HFFc6 (cell line): ENCODE measurements at regions not wholly inside any gene's neighbourhood (a gene's known extent, or its start where the extent isn't known, plus 50 kb on each side); places are given as distances from the start of the nearest gene placed in this dataset.

Experiments
- DNase-seq: peaks from one replicate; pipeline ENCODE4 v3.0.0-alpha.2; 2018
- H3K27ac Mint-ChIP-seq: 2 replicates; pipeline ENCODE4 v1.8.0; 2020; ENCODE audit warnings: mild to moderate bottlenecking, mixed read lengths
- H3K27me3 Mint-ChIP-seq: 2 replicates; pipeline ENCODE4 v1.8.0; 2021; ENCODE audit warnings: mild to moderate bottlenecking, moderate library complexity, mixed read lengths; ENCODE audit not compliant: insufficient read depth
- H3K36me3 Mint-ChIP-seq: 2 replicates; pipeline ENCODE4 v1.8.0; 2021; ENCODE audit warnings: low read depth, mixed read lengths
- H3K4me1 Mint-ChIP-seq: 2 replicates; pipeline ENCODE4 v1.8.0; 2020; ENCODE audit warnings: low read depth, mixed read lengths
- H3K4me3 Mint-ChIP-seq: 2 replicates; pipeline ENCODE4 v1.8.0; 2020; ENCODE audit warnings: mild to moderate bottlenecking, moderate library complexity, mixed read lengths
- H3K9me3 Mint-ChIP-seq: 2 replicates; pipeline ENCODE4 v1.8.0; 2020; ENCODE audit warnings: mild to moderate bottlenecking, mixed read lengths
- TF ChIP-seq, protein P1 (sequence below): fragments of 200-600 bp; sonication (generic); IDR thresholded peaks from 2 replicates; pipeline ENCODE4 v1.5.0; 2021; ENCODE audit warnings: antibody characterized with exemption, mild to moderate bottlenecking

DNA sequence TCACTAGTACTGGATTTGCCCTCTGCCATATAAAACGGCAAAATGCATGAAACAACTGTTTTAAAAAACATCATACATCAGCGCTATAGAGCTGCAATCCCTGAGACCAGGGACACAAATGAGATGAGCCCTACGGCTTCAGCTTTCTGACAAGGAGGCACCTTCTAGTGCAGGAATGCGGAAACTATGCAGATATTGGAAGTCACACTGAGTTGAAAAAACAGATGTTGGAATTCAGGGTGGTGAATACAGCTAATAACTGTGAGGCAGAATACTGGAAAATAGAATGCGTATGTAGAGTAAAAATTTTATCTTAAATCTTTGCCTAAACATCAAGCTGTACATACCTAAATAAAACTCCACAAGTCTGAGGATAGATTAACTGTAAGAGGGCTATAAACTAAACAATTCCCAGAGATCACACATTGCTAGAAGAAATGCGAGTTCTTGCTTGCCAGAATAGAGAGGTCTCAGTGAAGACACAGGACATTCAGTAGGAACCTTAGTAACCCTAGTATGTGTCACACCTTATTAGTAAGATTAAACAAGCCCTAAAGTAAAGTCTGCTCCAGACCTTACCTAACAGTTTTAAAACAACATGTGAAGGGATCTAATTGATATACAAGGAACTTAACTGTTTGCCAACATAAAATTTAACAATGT lies 541.4 kb upstream of the DDX18 start:
- no peak for DNase-seq
- peaks cover 37% of the 10 kb centered on the region for H3K9me3 Mint-ChIP-seq
- no peaks in the 10 kb centered on the region for H3K4me1 Mint-ChIP-seq
- H3K36me3 Mint-ChIP-seq: no peaks in the 10 kb centered on the region
- TF ChIP-seq, protein P1, sequence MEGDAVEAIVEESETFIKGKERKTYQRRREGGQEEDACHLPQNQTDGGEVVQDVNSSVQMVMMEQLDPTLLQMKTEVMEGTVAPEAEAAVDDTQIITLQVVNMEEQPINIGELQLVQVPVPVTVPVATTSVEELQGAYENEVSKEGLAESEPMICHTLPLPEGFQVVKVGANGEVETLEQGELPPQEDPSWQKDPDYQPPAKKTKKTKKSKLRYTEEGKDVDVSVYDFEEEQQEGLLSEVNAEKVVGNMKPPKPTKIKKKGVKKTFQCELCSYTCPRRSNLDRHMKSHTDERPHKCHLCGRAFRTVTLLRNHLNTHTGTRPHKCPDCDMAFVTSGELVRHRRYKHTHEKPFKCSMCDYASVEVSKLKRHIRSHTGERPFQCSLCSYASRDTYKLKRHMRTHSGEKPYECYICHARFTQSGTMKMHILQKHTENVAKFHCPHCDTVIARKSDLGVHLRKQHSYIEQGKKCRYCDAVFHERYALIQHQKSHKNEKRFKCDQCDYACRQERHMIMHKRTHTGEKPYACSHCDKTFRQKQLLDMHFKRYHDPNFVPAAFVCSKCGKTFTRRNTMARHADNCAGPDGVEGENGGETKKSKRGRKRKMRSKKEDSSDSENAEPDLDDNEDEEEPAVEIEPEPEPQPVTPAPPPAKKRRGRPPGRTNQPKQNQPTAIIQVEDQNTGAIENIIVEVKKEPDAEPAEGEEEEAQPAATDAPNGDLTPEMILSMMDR: no peak
- no peak overlapping the region for H3K27ac Mint-ChIP-seq
- H3K4me3 Mint-ChIP-seq: no peak overlapping the region
- H3K27me3 Mint-ChIP-seq: no peaks in the 10 kb centered on the region

DNA sequence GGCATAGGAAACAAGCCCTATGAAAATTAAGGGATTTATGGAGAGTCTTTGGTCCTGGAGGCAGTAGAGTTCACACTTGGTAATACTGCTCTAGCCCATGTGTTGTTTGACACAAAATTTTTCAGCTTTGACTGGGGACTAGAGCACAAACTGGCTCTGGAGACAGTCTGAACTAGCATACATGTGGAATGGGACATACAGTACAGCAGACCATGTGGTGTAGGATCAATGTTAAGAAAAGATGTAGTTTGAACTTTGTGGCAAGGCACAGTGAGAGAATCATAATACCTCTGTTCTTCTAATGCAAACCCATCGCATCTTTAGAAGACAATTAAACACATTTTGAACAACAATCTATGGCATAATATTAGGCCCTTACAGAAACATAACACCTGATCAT lies 521.5 kb upstream of the DDX18 start:
- no peak for DNase-seq
- Mint-ChIP-seq H3K27me3 (no peaks in the 10 kb centered on the region; the same call in 1 of the 2 replicates), H3K9me3 (peaks cover 36% of the 10 kb centered on the region), H3K4me1 (no peaks in the 10 kb centered on the region), H3K27ac (no peak overlapping the region), H3K4me3 (no peak overlapping the region), H3K36me3 (no peaks in the 10 kb centered on the region)
- TF ChIP-seq, protein P1: no peak

DNA sequence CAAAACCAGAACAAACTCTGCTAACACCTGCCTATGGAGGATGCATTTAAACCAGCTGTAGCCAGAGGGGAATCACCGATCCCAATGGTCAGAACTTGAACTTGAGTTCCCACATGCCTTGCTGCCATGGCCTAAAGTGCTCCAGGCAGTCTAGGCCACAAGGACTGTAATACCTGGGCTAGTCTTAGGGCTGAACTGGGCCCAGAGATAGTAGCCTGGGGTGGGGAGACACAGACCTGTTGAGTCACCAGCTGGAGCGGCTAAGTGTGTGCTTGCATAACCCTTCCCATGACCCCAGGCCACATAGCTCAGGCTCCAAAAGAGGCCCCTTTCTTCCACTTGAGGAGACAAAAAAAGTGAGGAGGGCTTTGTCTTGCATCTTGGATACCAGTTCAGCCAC lies 515.0 kb upstream of the DDX18 start:
- DNase-seq: no peak
- Mint-ChIP-seq H3K4me1 (no peaks in the 10 kb centered on the region), H3K27ac (no peak overlapping the region), H3K36me3 (no peaks in the 10 kb centered on the region), H3K4me3 (no peak overlapping the region), H3K27me3 (no peaks in the 10 kb centered on the region; the same call in 1 of the 2 replicates), H3K9me3 (peaks cover 46% of the 10 kb centered on the region)
- TF ChIP-seq, protein P1: no peak

DNA sequence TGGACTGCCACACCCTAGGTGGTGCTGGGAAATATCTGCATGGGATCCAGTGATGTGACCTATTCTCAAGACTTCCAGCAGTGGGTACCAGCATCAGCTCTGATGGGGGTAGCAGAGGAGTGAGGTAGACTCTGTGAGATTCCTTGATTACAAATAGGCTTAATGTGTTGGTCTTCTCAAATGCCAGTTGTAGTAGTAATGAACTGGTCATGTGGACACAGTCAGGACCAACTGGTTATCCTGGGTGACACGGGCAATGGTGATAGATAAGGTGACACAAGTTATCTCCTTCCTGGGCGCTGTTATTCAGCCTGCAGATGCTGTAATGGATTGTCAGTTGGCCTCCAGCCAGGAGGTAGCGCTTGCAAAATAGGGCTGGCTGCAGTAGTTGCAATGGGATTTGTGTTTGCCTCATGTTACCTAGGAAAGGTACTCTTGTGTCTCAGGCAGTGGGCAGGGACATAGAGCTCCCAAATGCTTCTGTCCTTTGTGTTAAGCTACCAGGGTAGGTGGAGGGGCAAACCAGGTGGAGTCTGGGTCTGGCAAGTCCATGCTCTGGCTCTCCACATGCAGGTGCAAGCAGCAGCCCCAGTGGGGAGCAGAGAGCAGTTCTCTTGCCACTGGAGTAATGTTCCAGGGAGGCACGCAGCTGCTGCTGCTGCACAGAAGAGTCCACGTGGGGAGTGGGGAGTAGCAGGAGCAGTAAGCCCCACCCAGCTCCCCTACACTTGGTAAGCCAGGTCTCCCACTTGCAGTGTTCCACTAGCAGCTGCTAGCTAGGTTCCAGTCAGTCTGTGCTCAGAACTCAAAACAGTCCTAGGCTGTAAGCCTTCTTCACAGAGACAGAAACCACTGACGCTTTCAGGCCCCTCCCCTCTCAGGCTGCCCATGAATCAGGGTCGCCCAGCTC lies 505.4 kb upstream of the DDX18 start:
- H3K4me3 Mint-ChIP-seq: no peak overlapping the region
- H3K27ac Mint-ChIP-seq: no peak overlapping the region
- no peaks in the 10 kb centered on the region for H3K4me1 Mint-ChIP-seq
- DNase-seq: no peak
- peaks cover 47% of the 10 kb centered on the region for H3K9me3 Mint-ChIP-seq
- H3K27me3 Mint-ChIP-seq: no peaks in the 10 kb centered on the region
- H3K36me3 Mint-ChIP-seq: no peaks in the 10 kb centered on the region
- TF ChIP-seq, protein P1: no peak

DNA sequence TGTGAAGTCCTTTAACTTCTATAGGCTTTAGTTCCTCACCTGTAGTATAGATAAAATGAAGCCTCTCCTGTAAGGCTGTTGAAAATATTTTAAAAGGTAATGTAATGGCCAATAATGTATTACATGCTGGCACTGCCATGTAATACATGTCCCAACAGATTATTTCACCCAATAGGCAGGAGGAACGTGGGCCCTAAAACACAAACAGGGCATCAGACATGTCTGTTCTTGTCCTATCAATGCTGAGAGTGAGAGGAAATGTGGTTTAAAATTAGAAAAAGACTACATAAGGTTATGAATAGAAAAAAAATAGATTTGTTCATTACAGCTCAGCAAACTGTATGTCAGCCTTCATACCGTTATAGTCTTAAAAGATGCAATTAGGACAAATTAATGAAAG lies 492.7 kb upstream of the DDX18 start:
- Mint-ChIP-seq H3K9me3 (peaks cover 39% of the 10 kb centered on the region), H3K4me1 (no peaks in the 10 kb centered on the region), H3K36me3 (no peaks in the 10 kb centered on the region), H3K4me3 (no peak overlapping the region), H3K27ac (no peak overlapping the region), H3K27me3 (no peaks in the 10 kb centered on the region; the same call in 1 of the 2 replicates)
- TF ChIP-seq, protein P1: no peak
- DNase-seq: no peak
